ENCODE measurements at regions not wholly inside any gene's neighbourhood (a gene's known extent, or its start where the extent isn't known, plus 50 kb on each side); places are given as distances from the start of the nearest gene placed in this dataset.

GRCh38 chr3:40639006-40639405 lies 114.2 kb downstream of the ZNF621 start:
- H3K4me1 ChIP-seq (ENCODE audit: low read depth, poor library complexity, severe bottlenecking), result no peaks in the 10 kb centered on the region
- H3K9ac ChIP-seq, result no peak overlapping the region
- no peak overlapping the region for H3K4me2 ChIP-seq
- no peaks in the 10 kb centered on the region for H3K79me2 ChIP-seq (ENCODE audit: insufficient read depth, low read depth)
- no peak overlapping the region for H3K27ac ChIP-seq
- H4K20me1 ChIP-seq (ENCODE audit: insufficient read depth), result no peaks in the 10 kb centered on the region
- H3K4me3 ChIP-seq (IDR thresholded peaks at IDR 0.05; ENCODE audit: insufficient read depth, low read depth, low read length), result no peak overlapping the region
- no peaks in the 10 kb centered on the region for H3K36me3 ChIP-seq (ENCODE audit: insufficient read depth)
- no peaks in the 10 kb centered on the region for H3K27me3 ChIP-seq (ENCODE audit: insufficient read depth, low read depth)
- H2AFZ ChIP-seq (ENCODE audit: low read depth), result no peak overlapping the region
- no peak for TF ChIP-seq CTCF (conservative IDR thresholded peaks at IDR 0.05; ENCODE audit: low read depth, low read length)

- H3K27me3 ChIP-seq (ENCODE audit: insufficient read depth, low read depth), result no peaks in the 10 kb centered on the region
- no peak for TF ChIP-seq CTCF (conservative IDR thresholded peaks at IDR 0.05; ENCODE audit: low read depth, low read length)
- no peaks in the 10 kb centered on the region for H3K36me3 ChIP-seq (ENCODE audit: insufficient read depth)
- no peak overlapping the region for H3K9ac ChIP-seq
- no peaks in the 10 kb centered on the region for H4K20me1 ChIP-seq (ENCODE audit: insufficient read depth)
- H3K4me2 ChIP-seq, result no peak overlapping the region
- no peaks in the 10 kb centered on the region for H3K4me1 ChIP-seq (ENCODE audit: low read depth, poor library complexity, severe bottlenecking)
- no peak overlapping the region for H3K4me3 ChIP-seq (IDR thresholded peaks at IDR 0.05; ENCODE audit: insufficient read depth, low read depth, low read length)
- H2AFZ ChIP-seq (ENCODE audit: low read depth), result no peak overlapping the region
- H3K79me2 ChIP-seq (ENCODE audit: insufficient read depth, low read depth), result no peaks in the 10 kb centered on the region
- H3K27ac ChIP-seq, result no peak overlapping the region
Observed at GRCh38 chr3:40642812-40643211, 118.1 kb downstream of the ZNF621 start.

GRCh38 chr3:40645883-40646282 lies 121.1 kb downstream of the ZNF621 start:
- Histone ChIP-seq H4K20me1 (ENCODE audit: insufficient read depth) (no peaks in the 10 kb centered on the region), H3K27ac (no peak overlapping the region), H3K27me3 (ENCODE audit: insufficient read depth, low read depth) (no peaks in the 10 kb centered on the region), H3K4me3 (IDR thresholded peaks at IDR 0.05; ENCODE audit: insufficient read depth, low read depth, low read length) (no peak overlapping the region), H3K79me2 (ENCODE audit: insufficient read depth, low read depth) (no peaks in the 10 kb centered on the region), H3K4me1 (ENCODE audit: low read depth, poor library complexity, severe bottlenecking) (no peaks in the 10 kb centered on the region), H3K4me2 (no peak overlapping the region), H3K36me3 (ENCODE audit: insufficient read depth) (no peaks in the 10 kb centered on the region), H2AFZ (ENCODE audit: low read depth) (no peak overlapping the region), H3K9ac (no peak overlapping the region)
- no peak for TF ChIP-seq CTCF (conservative IDR thresholded peaks at IDR 0.05; ENCODE audit: low read depth, low read length)

GRCh38 chr3:40649346-40649745 lies 124.6 kb downstream of the ZNF621 start:
- Histone ChIP-seq H2AFZ (ENCODE audit: low read depth) (no peak overlapping the region), H3K4me1 (ENCODE audit: low read depth, poor library complexity, severe bottlenecking) (no peaks in the 10 kb centered on the region), H4K20me1 (ENCODE audit: insufficient read depth) (no peaks in the 10 kb centered on the region), H3K27ac (no peak overlapping the region), H3K4me3 (IDR thresholded peaks at IDR 0.05; ENCODE audit: insufficient read depth, low read depth, low read length) (no peak overlapping the region), H3K9ac (no peak overlapping the region), H3K79me2 (ENCODE audit: insufficient read depth, low read depth) (no peaks in the 10 kb centered on the region), H3K4me2 (no peak overlapping the region), H3K27me3 (ENCODE audit: insufficient read depth, low read depth) (no peaks in the 10 kb centered on the region), H3K36me3 (ENCODE audit: insufficient read depth) (no peaks in the 10 kb centered on the region)
- TF ChIP-seq CTCF (conservative IDR thresholded peaks at IDR 0.05; ENCODE audit: low read depth, low read length), result no peak

- Histone ChIP-seq H3K27me3 (ENCODE audit: insufficient read depth, low read depth) (no peaks in the 10 kb centered on the region), H3K4me1 (ENCODE audit: low read depth, poor library complexity, severe bottlenecking) (no peaks in the 10 kb centered on the region), H3K27ac (no peak overlapping the region), H3K79me2 (ENCODE audit: insufficient read depth, low read depth) (no peaks in the 10 kb centered on the region), H3K4me2 (no peak overlapping the region), H3K36me3 (ENCODE audit: insufficient read depth) (no peaks in the 10 kb centered on the region), H3K9ac (no peak overlapping the region), H2AFZ (ENCODE audit: low read depth) (no peak overlapping the region), H4K20me1 (ENCODE audit: insufficient read depth) (no peaks in the 10 kb centered on the region), H3K4me3 (IDR thresholded peaks at IDR 0.05; ENCODE audit: insufficient read depth, low read depth, low read length) (no peak overlapping the region)
- no peak for TF ChIP-seq CTCF (conservative IDR thresholded peaks at IDR 0.05; ENCODE audit: low read depth, low read length)
Observed at GRCh38 chr3:40652072-40652471, 127.3 kb downstream of the ZNF621 start.

All from KMS-11 (cell line).